K562 (cell line): ENCODE measurements at regions not wholly inside any gene's neighbourhood (a gene's known extent, or its start where the extent isn't known, plus 50 kb on each side); places are given as distances from the start of the nearest gene placed in this dataset.

Experiments
- ATF1 ChIP-seq, 2 experiments: fragments of 450-650 bp in 1 of 2; IDR thresholded peaks; 2 replicates each; pipeline ENCODE4 v1.6.1; 2016; ENCODE audit warnings: missing compliant biosample characterization in 1 of 2, missing genetic modification characterization in 1 of 2
- CEBPG ChIP-seq, 3 experiments: fragments of 200-800 bp in 1 of 3; sonication (Bioruptor generic) in 1 of 3; sonication (generic) in 1 of 3; formaldehyde crosslinking in 1 of 3; IDR thresholded peaks in 2 of 3; conservative IDR thresholded peaks in 1 of 3; 2 replicates each; pipeline versions ENCODE4 v1.6.1 to v1.8.0; 2016 to 2022; ENCODE audit warnings: missing compliant biosample characterization in 2 of 3, missing genetic modification characterization in 2 of 3, mild to moderate bottlenecking in 1 of 3, missing genetic modification reagents in 1 of 3
- CHD1 ChIP-seq: fragments of 200-600 bp; sonication (generic); IDR thresholded peaks from one replicate; pipeline ENCODE4 v1.6.1; 2012; ENCODE audit warnings: mild to moderate bottlenecking, moderate library complexity, low read length, inconsistent platforms
- CREBBP ChIP-seq: IDR thresholded peaks from one replicate; pipeline ENCODE4 v1.6.1; 2012; ENCODE audit warnings: low read depth, mild to moderate bottlenecking, control low read depth, inconsistent platforms, low read length
- RAD21 ChIP-seq, 2 experiments: fragments of 250-450 bp in 1 of 2; fragments of 450-650 bp in 1 of 2; sonication (Bioruptor Pico) in 1 of 2; formaldehyde crosslinking in 1 of 2; IDR thresholded peaks in 1 of 2; conservative IDR thresholded peaks in 1 of 2; 2 replicates each; pipeline versions ENCODE4 v1.4.0 to v1.8.0; 2020 to 2022; ENCODE audit warnings: mild to moderate bottlenecking in 2 of 2, moderate library complexity in 1 of 2
- SMC3 ChIP-seq: conservative IDR thresholded peaks from 2 replicates; pipeline ENCODE4 v1.6.1; 2011; ENCODE audit warnings: low read depth, low read length, improper control_type of control experiment; ENCODE audit not compliant: insufficient read depth
- TFAM ChIP-seq: fragments of 250-450 bp; sonication (Bioruptor Pico); conservative IDR thresholded peaks from 2 replicates; pipeline ENCODE4 v1.5.0; 2021; ENCODE audit warnings: mild to moderate bottlenecking, moderate library complexity
- U2AF2 ChIP-seq: fragments of 200-400 bp; formaldehyde crosslinking; optimal IDR thresholded peaks from 2 replicates; pipeline ENCODE3; 2017; ENCODE audit warnings: low read depth, mild to moderate bottlenecking, low read length
- USF2 ChIP-seq: sonication (generic); formaldehyde crosslinking; IDR thresholded peaks from 2 replicates; pipeline ENCODE4 v1.5.0; 2020; ENCODE audit warnings: missing genetic modification reagents
- ZNF398 ChIP-seq: fragments of 250-450 bp; sonication (Bioruptor Pico); IDR thresholded peaks from 2 replicates; pipeline ENCODE4 v1.8.0; 2021; ENCODE audit warnings: moderate library complexity, mild to moderate bottlenecking, inconsistent platforms
- ZNF408 ChIP-seq: fragments of 250-450 bp; sonication (Bioruptor Pico); IDR thresholded peaks from 2 replicates; pipeline ENCODE4 v1.4.0; 2020; ENCODE audit warnings: low read depth, mild to moderate bottlenecking, moderate library complexity
- ZNF740 ChIP-seq, 3 experiments: fragments of 200-800 bp in 1 of 3; sonication (Bioruptor generic) in 1 of 3; sonication (generic) in 1 of 3; formaldehyde crosslinking in 1 of 3; IDR thresholded peaks; 2 replicates each; pipeline versions ENCODE4 v1.6.1 to v1.8.0; 2016 to 2022; ENCODE audit warnings: mild to moderate bottlenecking in 2 of 3, missing compliant biosample characterization in 2 of 3, missing genetic modification characterization in 2 of 3, missing genetic modification reagents in 1 of 3
- TF ChIP-seq, protein P1 (sequence below): sonication (generic); IDR thresholded peaks from 2 replicates; pipeline ENCODE4 v1.6.1; 2016
- TF ChIP-seq, protein P2 (sequence below): sonication (generic); formaldehyde crosslinking; IDR thresholded peaks from 2 replicates; pipeline ENCODE4 v1.8.0; 2023; ENCODE audit warnings: missing genetic modification reagents, mild to moderate bottlenecking, borderline replicate concordance
- TF ChIP-seq, protein P3 (sequence below): fragments of 250-450 bp; sonication (Bioruptor Pico); IDR thresholded peaks from 2 replicates; pipeline ENCODE4 v1.9.0; 2021; ENCODE audit warnings: mild to moderate bottlenecking

GRCh38 chr12:126998747-126999285 is 1268.2 kb upstream of the TMEM132C start (continued):
- TF ChIP-seq CEBPG (CRISPR knock-in tag; IDR thresholded peaks at IDR 0.05) (no peak), CEBPG (tag; conservative IDR thresholded peaks at IDR 0.05 in 1 of 2, IDR thresholded peaks at IDR 0.05 in 1 of 2) (no peak; a peak in 1 of 4 replicates), ZNF398 (CRISPR knock-in tag) (no peak), RAD21 (CRISPR knock-in tag; conservative IDR thresholded peaks at IDR 0.05 in 1 of 2, IDR thresholded peaks at IDR 0.05 in 1 of 2) (peak in 1 of 2 experiments; percentile 10; a peak in 2 of 4 replicates), ATF1 (CRISPR knock-in tag; IDR thresholded peaks at IDR 0.05) (no peak), ATF1 (tag; IDR thresholded peaks at IDR 0.05) (peak; percentile 87), TFAM (no peak), ZNF408 (no peak), CREBBP (no peak), U2AF2 (no peak), ZNF740 (CRISPR knock-in tag; IDR thresholded peaks at IDR 0.05) (no peak), ZNF740 (tag; IDR thresholded peaks at IDR 0.05) (no peak), SMC3 (no peak), USF2 (CRISPR knock-in tag) (no peak), CHD1 (no peak)
- TF ChIP-seq, protein P1, sequence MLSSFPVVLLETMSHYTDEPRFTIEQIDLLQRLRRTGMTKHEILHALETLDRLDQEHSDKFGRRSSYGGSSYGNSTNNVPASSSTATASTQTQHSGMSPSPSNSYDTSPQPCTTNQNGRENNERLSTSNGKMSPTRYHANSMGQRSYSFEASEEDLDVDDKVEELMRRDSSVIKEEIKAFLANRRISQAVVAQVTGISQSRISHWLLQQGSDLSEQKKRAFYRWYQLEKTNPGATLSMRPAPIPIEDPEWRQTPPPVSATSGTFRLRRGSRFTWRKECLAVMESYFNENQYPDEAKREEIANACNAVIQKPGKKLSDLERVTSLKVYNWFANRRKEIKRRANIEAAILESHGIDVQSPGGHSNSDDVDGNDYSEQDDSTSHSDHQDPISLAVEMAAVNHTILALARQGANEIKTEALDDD = no peak
- TF ChIP-seq, protein P2, sequence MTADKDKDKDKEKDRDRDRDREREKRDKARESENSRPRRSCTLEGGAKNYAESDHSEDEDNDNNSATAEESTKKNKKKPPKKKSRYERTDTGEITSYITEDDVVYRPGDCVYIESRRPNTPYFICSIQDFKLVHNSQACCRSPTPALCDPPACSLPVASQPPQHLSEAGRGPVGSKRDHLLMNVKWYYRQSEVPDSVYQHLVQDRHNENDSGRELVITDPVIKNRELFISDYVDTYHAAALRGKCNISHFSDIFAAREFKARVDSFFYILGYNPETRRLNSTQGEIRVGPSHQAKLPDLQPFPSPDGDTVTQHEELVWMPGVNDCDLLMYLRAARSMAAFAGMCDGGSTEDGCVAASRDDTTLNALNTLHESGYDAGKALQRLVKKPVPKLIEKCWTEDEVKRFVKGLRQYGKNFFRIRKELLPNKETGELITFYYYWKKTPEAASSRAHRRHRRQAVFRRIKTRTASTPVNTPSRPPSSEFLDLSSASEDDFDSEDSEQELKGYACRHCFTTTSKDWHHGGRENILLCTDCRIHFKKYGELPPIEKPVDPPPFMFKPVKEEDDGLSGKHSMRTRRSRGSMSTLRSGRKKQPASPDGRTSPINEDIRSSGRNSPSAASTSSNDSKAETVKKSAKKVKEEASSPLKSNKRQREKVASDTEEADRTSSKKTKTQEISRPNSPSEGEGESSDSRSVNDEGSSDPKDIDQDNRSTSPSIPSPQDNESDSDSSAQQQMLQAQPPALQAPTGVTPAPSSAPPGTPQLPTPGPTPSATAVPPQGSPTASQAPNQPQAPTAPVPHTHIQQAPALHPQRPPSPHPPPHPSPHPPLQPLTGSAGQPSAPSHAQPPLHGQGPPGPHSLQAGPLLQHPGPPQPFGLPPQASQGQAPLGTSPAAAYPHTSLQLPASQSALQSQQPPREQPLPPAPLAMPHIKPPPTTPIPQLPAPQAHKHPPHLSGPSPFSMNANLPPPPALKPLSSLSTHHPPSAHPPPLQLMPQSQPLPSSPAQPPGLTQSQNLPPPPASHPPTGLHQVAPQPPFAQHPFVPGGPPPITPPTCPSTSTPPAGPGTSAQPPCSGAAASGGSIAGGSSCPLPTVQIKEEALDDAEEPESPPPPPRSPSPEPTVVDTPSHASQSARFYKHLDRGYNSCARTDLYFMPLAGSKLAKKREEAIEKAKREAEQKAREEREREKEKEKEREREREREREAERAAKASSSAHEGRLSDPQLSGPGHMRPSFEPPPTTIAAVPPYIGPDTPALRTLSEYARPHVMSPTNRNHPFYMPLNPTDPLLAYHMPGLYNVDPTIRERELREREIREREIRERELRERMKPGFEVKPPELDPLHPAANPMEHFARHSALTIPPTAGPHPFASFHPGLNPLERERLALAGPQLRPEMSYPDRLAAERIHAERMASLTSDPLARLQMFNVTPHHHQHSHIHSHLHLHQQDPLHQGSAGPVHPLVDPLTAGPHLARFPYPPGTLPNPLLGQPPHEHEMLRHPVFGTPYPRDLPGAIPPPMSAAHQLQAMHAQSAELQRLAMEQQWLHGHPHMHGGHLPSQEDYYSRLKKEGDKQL (CRISPR knock-in tag) = no peak
- TF ChIP-seq, protein P3, sequence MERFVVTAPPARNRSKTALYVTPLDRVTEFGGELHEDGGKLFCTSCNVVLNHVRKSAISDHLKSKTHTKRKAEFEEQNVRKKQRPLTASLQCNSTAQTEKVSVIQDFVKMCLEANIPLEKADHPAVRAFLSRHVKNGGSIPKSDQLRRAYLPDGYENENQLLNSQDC (CRISPR knock-in tag) = no peak
